Prostate gland (tissue), 2 donors: ENCODE measurements at regions not wholly inside any gene's neighbourhood (a gene's known extent, or its start where the extent isn't known, plus 50 kb on each side); places are given as distances from the start of the nearest gene placed in this dataset.

ENCODE experiments used
- CTCF ChIP-seq, 4 experiments: fragments of 200-600 bp in 2 of 4; fragments of 450-650 bp in 2 of 4; sonication (generic) in 2 of 4; IDR thresholded peaks; 1 replicate in 3 of 4; 2 replicates in 1 of 4; pipeline ENCODE4 v1.5.1; 2016 to 2019; ENCODE audit warnings: antibody characterized with exemption in 4 of 4, mild to moderate bottlenecking in 2 of 4, moderate library complexity in 2 of 4
- POLR2A ChIP-seq: fragments of 450-650 bp; IDR thresholded peaks from one replicate; pipeline ENCODE4 v1.6.1; 2016; ENCODE audit warnings: antibody characterized with exemption, mild to moderate bottlenecking

- TF ChIP-seq CTCF (IDR thresholded peaks at IDR 0.05) (no peak), POLR2A (no peak)
Observed at GRCh38 chr13:111662451-111662850, 342.0 kb downstream of the TEX29 start.
